ENCODE measurements at regions not wholly inside any gene's neighbourhood (a gene's known extent, or its start where the extent isn't known, plus 50 kb on each side); places are given as distances from the start of the nearest gene placed in this dataset.

DNA sequence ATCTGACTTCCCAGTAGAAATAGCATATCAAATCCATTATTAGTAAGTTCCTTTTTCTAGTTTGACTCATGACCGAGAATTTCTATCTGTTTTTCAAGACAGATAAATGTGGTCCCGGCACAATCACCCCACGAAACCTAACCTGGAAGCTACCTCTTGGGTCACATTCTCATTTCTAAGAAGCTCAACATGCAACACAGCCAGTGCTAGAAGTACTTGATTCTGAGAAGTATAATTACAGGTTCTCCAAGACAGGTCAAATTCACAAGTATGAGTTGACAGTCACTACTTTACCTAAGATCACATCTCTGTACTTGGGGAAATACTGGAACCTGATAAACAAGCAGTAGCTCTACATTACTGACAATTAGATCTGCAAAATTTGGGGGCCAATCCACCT, 54.0 kb upstream of the PLAC1 start:
- no peak for TF ChIP-seq POLR2A (IDR thresholded peaks at IDR 0.05)
- TF ChIP-seq, protein P1, sequence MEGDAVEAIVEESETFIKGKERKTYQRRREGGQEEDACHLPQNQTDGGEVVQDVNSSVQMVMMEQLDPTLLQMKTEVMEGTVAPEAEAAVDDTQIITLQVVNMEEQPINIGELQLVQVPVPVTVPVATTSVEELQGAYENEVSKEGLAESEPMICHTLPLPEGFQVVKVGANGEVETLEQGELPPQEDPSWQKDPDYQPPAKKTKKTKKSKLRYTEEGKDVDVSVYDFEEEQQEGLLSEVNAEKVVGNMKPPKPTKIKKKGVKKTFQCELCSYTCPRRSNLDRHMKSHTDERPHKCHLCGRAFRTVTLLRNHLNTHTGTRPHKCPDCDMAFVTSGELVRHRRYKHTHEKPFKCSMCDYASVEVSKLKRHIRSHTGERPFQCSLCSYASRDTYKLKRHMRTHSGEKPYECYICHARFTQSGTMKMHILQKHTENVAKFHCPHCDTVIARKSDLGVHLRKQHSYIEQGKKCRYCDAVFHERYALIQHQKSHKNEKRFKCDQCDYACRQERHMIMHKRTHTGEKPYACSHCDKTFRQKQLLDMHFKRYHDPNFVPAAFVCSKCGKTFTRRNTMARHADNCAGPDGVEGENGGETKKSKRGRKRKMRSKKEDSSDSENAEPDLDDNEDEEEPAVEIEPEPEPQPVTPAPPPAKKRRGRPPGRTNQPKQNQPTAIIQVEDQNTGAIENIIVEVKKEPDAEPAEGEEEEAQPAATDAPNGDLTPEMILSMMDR (IDR thresholded peaks at IDR 0.05 in 4 of 5, conservative IDR thresholded peaks at IDR 0.05 in 1 of 5), result no peak
